ENCODE measurements at regions not wholly inside any gene's neighbourhood (a gene's known extent, or its start where the extent isn't known, plus 50 kb on each side); places are given as distances from the start of the nearest gene placed in this dataset.

DNA sequence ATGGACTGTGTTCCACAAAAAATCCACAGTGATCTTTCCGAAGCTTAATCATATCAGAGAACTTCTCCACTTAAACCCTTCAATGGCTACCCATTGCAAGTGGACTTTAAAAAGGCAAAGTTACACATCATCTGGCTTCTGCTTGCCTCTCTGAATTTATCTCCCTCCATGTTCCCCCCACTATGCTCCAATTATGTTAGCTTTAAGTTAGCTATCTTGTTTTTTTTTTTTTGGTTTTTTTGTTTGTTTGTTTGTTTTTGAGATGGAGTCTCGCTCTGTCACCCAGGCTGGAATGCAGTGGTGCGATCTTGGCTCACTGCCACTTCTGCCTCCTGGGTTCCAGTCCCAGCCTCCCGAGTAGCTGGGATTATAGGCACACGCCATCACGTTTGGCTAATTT is 166.4 kb upstream of the ADGRL2 start:
- no peaks in the 10 kb centered on the region for H3K4me1 Mint-ChIP-seq
- ATAC-seq = no peak
- H3K36me3 Mint-ChIP-seq = no peaks in the 10 kb centered on the region
- H3K4me3 Mint-ChIP-seq = no peak overlapping the region
- DNase-seq = no peak
- H3K27me3 Mint-ChIP-seq = no peaks in the 10 kb centered on the region
- no peak overlapping the region for H3K27ac Mint-ChIP-seq
- CTCF ChIA-PET = no interaction called here
- peaks cover 8% of the 10 kb centered on the region for H3K9me3 Mint-ChIP-seq (ENCODE audit: low read depth)

DNA sequence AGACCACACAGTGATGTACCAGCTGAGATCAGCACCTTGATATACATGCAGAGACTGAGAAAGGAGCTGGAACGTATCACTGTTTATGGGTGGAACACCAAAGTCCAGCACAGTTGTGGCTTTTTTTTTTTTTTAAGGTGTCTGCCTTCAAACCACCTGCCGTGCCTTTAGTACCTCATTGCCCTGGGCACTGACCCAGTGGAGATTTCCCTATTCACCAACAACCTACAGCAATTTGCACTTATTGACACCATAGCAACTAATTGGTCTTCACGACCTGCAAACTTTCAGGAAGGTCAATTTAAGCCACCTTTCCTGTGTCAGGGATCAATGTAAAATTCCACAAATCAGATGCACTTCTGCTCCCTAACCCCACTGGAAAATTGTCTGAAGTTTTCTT is 181.6 kb upstream of the ADGRL2 start:
- CTCF ChIA-PET = no interaction called here
- Mint-ChIP-seq H3K27ac (no peak overlapping the region), H3K36me3 (no peaks in the 10 kb centered on the region), H3K4me1 (no peaks in the 10 kb centered on the region), H3K27me3 (no peaks in the 10 kb centered on the region), H3K9me3 (ENCODE audit: low read depth) (peaks cover 15% of the 10 kb centered on the region), H3K4me3 (no peak overlapping the region)
- ATAC-seq = no peak
- DNase-seq = no peak

- Mint-ChIP-seq H3K27ac (no peak overlapping the region), H3K4me1 (no peaks in the 10 kb centered on the region), H3K36me3 (no peaks in the 10 kb centered on the region), H3K4me3 (no peak overlapping the region), H3K9me3 (ENCODE audit: low read depth) (peaks cover 15% of the 10 kb centered on the region), H3K27me3 (no peaks in the 10 kb centered on the region)
- CTCF ChIA-PET = interaction anchor here (0.7 kb wide), 1 partner anchor 1174 kb away, joined by 3 read pairs; no protein-coding TSS in a partner anchor
- DNase-seq = no peak
- no peak for ATAC-seq
Measured at GRCh38 chr1:81618376-81618775, 182.4 kb upstream of the ADGRL2 start.

- ATAC-seq (no peak), DNase-seq (no peak)
- H3K4me1 Mint-ChIP-seq = no peaks in the 10 kb centered on the region
- H3K27ac Mint-ChIP-seq = no peak overlapping the region
- CTCF ChIA-PET = no interaction called here
- no peak overlapping the region for H3K4me3 Mint-ChIP-seq
- no peaks in the 10 kb centered on the region for H3K36me3 Mint-ChIP-seq
- no peaks in the 10 kb centered on the region for H3K27me3 Mint-ChIP-seq
- peaks cover 9% of the 10 kb centered on the region for H3K9me3 Mint-ChIP-seq (ENCODE audit: low read depth)
Measured at GRCh38 chr1:81617308-81617967, 183.3 kb upstream of the ADGRL2 start.

DNA sequence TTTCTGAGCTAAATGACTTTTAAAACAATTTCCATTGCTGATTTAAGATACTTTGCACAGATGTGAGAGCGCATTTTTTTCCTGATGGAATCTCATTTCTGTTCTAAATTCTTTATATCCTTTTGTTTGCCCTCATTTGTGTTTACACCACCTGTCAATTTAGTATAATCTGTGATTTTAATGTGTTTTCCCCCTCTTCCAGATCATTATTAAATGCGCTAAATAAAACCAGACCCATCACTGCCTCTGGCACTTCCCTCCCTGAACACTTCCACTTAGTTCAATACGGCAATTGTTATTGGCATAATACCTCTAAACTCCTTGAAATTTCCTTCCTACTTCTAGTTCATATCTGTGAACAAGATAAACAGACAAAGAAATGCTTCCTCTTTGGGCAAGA is 186.9 kb upstream of the ADGRL2 start:
- CTCF ChIA-PET = no interaction called here
- no peak overlapping the region for H3K27ac Mint-ChIP-seq
- no peaks in the 10 kb centered on the region for H3K4me1 Mint-ChIP-seq
- H3K9me3 Mint-ChIP-seq (ENCODE audit: low read depth) = peaks cover 9% of the 10 kb centered on the region
- DNase-seq = no peak
- H3K4me3 Mint-ChIP-seq = no peak overlapping the region
- H3K36me3 Mint-ChIP-seq = no peaks in the 10 kb centered on the region
- ATAC-seq = no peak
- no peaks in the 10 kb centered on the region for H3K27me3 Mint-ChIP-seq

GRCh38 chr1:81607924-81608323 is 192.8 kb upstream of the ADGRL2 start:
- CTCF ChIA-PET = no interaction called here
- DNase-seq (no peak), ATAC-seq (no peak)
- Mint-ChIP-seq H3K27ac (no peak overlapping the region), H3K4me1 (no peaks in the 10 kb centered on the region), H3K27me3 (no peaks in the 10 kb centered on the region), H3K4me3 (no peak overlapping the region), H3K36me3 (no peaks in the 10 kb centered on the region), H3K9me3 (ENCODE audit: low read depth) (no peaks in the 10 kb centered on the region)

DNA sequence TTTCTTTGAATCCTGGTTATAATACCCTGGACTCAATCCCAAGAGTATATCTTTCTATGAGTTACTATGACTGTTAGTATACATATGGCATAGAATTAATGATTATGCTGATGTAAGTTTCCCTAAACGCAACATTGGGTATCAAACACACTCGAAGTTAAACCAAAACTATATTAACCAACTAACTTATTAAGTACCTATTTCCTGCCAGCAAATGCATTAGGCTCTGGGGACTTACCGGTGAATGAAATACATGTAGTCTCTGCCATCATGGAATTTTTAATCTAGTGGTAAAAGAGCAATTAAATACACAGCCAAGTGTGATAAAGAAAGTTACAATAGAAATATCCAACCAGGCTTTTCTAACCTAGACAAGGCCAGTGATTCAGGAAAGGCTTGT is 193.6 kb upstream of the ADGRL2 start:
- no peak overlapping the region for H3K4me3 Mint-ChIP-seq
- no peaks in the 10 kb centered on the region for H3K36me3 Mint-ChIP-seq
- H3K27me3 Mint-ChIP-seq = no peaks in the 10 kb centered on the region
- ATAC-seq (no peak), DNase-seq (no peak)
- H3K9me3 Mint-ChIP-seq (ENCODE audit: low read depth) = no peaks in the 10 kb centered on the region
- no peaks in the 10 kb centered on the region for H3K4me1 Mint-ChIP-seq
- CTCF ChIA-PET = no interaction called here
- no peak overlapping the region for H3K27ac Mint-ChIP-seq

DNA sequence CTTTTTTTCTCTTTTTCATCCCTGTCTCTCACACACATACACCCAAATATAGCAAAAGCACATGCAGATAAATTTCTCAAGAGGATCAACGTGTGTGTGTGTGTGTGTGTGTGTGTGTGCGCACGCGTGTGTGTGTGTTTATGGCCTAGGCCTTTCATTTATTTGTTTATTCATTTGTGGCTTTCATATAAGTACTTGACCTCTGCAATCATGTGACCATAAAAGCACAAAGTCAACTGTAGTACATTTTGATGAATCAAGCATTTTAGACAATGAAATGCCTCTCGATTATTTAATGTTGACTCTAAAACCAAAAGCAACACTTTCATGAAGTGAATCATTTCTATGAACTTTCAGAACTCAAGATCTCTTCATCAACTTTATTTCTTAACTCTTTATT is 194.1 kb upstream of the ADGRL2 start:
- ATAC-seq = no peak
- no peaks in the 10 kb centered on the region for H3K9me3 Mint-ChIP-seq (ENCODE audit: low read depth)
- no peak for DNase-seq
- no peak overlapping the region for H3K27ac Mint-ChIP-seq
- no peaks in the 10 kb centered on the region for H3K27me3 Mint-ChIP-seq
- H3K4me3 Mint-ChIP-seq = no peak overlapping the region
- no peaks in the 10 kb centered on the region for H3K4me1 Mint-ChIP-seq
- no peaks in the 10 kb centered on the region for H3K36me3 Mint-ChIP-seq
- CTCF ChIA-PET = no interaction called here

- CTCF ChIA-PET = no interaction called here
- ATAC-seq = no peak
Measured at GRCh38 chr1:81605023-81605422, 195.7 kb upstream of the ADGRL2 start.

GRCh38 chr1:81600878-81601622 is 199.7 kb upstream of the ADGRL2 start:
- Mint-ChIP-seq H3K36me3 (no peaks in the 10 kb centered on the region), H3K4me3 (no peak overlapping the region), H3K27me3 (no peaks in the 10 kb centered on the region), H3K9me3 (ENCODE audit: low read depth) (no peaks in the 10 kb centered on the region), H3K27ac (no peak overlapping the region), H3K4me1 (no peaks in the 10 kb centered on the region)
- DNase-seq (no peak), ATAC-seq (no peak)
- CTCF ChIA-PET = no interaction called here

More at GRCh38 chr1:81605023-81605422, 195.7 kb upstream of the ADGRL2 start:
- DNase-seq = no peak
- Mint-ChIP-seq H3K36me3 (no peaks in the 10 kb centered on the region), H3K27me3 (no peaks in the 10 kb centered on the region), H3K9me3 (ENCODE audit: low read depth) (no peaks in the 10 kb centered on the region), H3K27ac (no peak overlapping the region), H3K4me1 (no peaks in the 10 kb centered on the region), H3K4me3 (no peak overlapping the region)

DNA sequence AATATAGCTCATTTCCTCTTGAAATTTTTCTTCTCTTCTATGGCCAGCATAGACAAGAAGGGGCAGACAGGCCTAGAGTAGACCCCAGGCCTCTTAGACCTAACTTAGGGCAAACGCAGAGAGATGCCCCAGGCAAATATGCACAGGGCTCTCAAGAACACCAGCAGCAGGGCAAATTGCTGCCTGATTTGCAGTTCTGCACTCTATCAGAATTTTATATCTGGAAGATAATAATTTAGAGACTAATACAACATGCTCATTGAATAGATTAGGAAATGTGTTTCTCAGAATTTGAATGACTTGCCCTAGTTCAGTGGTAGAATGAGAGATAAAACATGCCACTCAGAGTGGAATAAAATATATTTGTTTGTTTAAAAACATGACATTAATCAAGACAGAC is 200.4 kb upstream of the ADGRL2 start:
- CTCF ChIA-PET = no interaction called here
- DNase-seq = no peak

GRCh38 chr1:81598623-81599022 is 202.1 kb upstream of the ADGRL2 start:
- no peaks in the 10 kb centered on the region for H3K27me3 Mint-ChIP-seq
- no peak overlapping the region for H3K27ac Mint-ChIP-seq
- H3K36me3 Mint-ChIP-seq = no peaks in the 10 kb centered on the region
- H3K9me3 Mint-ChIP-seq (ENCODE audit: low read depth) = no peaks in the 10 kb centered on the region
- H3K4me3 Mint-ChIP-seq = no peak overlapping the region
- H3K4me1 Mint-ChIP-seq = no peaks in the 10 kb centered on the region
- no peak for ATAC-seq
- no peak for DNase-seq
- CTCF ChIA-PET = no interaction called here

More for the DNA sequence above, 200.4 kb upstream of the ADGRL2 start:
- Mint-ChIP-seq H3K36me3 (no peaks in the 10 kb centered on the region), H3K27ac (no peak overlapping the region), H3K27me3 (no peaks in the 10 kb centered on the region), H3K4me3 (no peak overlapping the region), H3K9me3 (ENCODE audit: low read depth) (no peaks in the 10 kb centered on the region), H3K4me1 (no peaks in the 10 kb centered on the region)
- no peak for ATAC-seq

GRCh38 chr1:81597720-81598426 is 202.9 kb upstream of the ADGRL2 start:
- Mint-ChIP-seq H3K4me1 (no peaks in the 10 kb centered on the region), H3K9me3 (ENCODE audit: low read depth) (no peaks in the 10 kb centered on the region), H3K27ac (no peak overlapping the region), H3K4me3 (no peak overlapping the region), H3K27me3 (no peaks in the 10 kb centered on the region), H3K36me3 (no peaks in the 10 kb centered on the region)
- ATAC-seq (no peak), DNase-seq (no peak)
- CTCF ChIA-PET = no interaction called here

GRCh38 chr1:81596341-81596740 is 204.4 kb upstream of the ADGRL2 start:
- H3K27ac Mint-ChIP-seq = no peak overlapping the region
- CTCF ChIA-PET = no interaction called here
- H3K4me1 Mint-ChIP-seq = no peaks in the 10 kb centered on the region
- H3K9me3 Mint-ChIP-seq (ENCODE audit: low read depth) = no peaks in the 10 kb centered on the region
- H3K36me3 Mint-ChIP-seq = no peaks in the 10 kb centered on the region
- H3K27me3 Mint-ChIP-seq = no peaks in the 10 kb centered on the region
- DNase-seq (no peak), ATAC-seq (no peak)
- H3K4me3 Mint-ChIP-seq = no peak overlapping the region

All from activated CD8-positive, alpha-beta memory T cell treated with anti-CD3 and anti-CD28 coated beads, Interleukin-2, amount 10 ng/mL, durations not matched to agents 7 days and 5 days (primary cell).